AG09309 (cell line): ENCODE measurements at regions not wholly inside any gene's neighbourhood (a gene's known extent, or its start where the extent isn't known, plus 50 kb on each side); places are given as distances from the start of the nearest gene placed in this dataset.

Experiments
- DNase-seq: peaks from one replicate; pipeline ENCODE4 v3.0.0-alpha.2; 2010; ENCODE audit warnings: low read depth
- H3K4me3 ChIP-seq: 2 replicates; pipeline ENCODE4 v1.5.1; 2011; ENCODE audit warnings: mild to moderate bottlenecking, low read depth, low read length, moderate library complexity; ENCODE audit not compliant: control insufficient read depth
- CTCF ChIP-seq: IDR thresholded peaks from 2 replicates; pipeline ENCODE4 v1.5.1; 2011; ENCODE audit warnings: mild to moderate bottlenecking, low read depth, low read length, inconsistent platforms; ENCODE audit not compliant: insufficient read depth, control insufficient read depth; ENCODE audit errors: missing control alignments

- H3K4me3 ChIP-seq: no peak overlapping the region
- DNase-seq: no peak
- no peak for TF ChIP-seq CTCF
Measured at GRCh38 chr13:90308249-90308648, 1039.2 kb upstream of the MIR17HG start.

GRCh38 chr13:90311929-90312328, 1035.6 kb upstream of the MIR17HG start:
- DNase-seq: no peak
- no peak for TF ChIP-seq CTCF
- no peak overlapping the region for H3K4me3 ChIP-seq

- no peak for DNase-seq
- no peak for TF ChIP-seq CTCF
- H3K4me3 ChIP-seq: no peak overlapping the region
Measured at GRCh38 chr13:90315061-90315460, 1032.4 kb upstream of the MIR17HG start.

GRCh38 chr13:90320664-90321063, 1026.8 kb upstream of the MIR17HG start:
- DNase-seq: no peak
- no peak for TF ChIP-seq CTCF
- no peak overlapping the region for H3K4me3 ChIP-seq

GRCh38 chr13:90321281-90321931, 1026.1 kb upstream of the MIR17HG start:
- TF ChIP-seq CTCF: no peak

GRCh38 chr13:90329641-90330040, 1017.8 kb upstream of the MIR17HG start:
- DNase-seq: no peak
- no peak overlapping the region for H3K4me3 ChIP-seq
- TF ChIP-seq CTCF: no peak

More at GRCh38 chr13:90321281-90321931, 1026.1 kb upstream of the MIR17HG start:
- H3K4me3 ChIP-seq: no peak overlapping the region
- no peak for DNase-seq
